Left colon (tissue), 2 donors: ENCODE measurements at regions not wholly inside any gene's neighbourhood (a gene's known extent, or its start where the extent isn't known, plus 50 kb on each side); places are given as distances from the start of the nearest gene placed in this dataset.
"Not testable (repeated sequence)": the region's sequence is repeated elsewhere in the genome, so short reads cannot be mapped to it uniquely, and the experiment has no call there.

Source experiments
- ATAC-seq: fragments of 200-7000 bp; cut with Tn5 transposase; one replicate; pipeline ENCODE4 v1.9.1; 2020; ENCODE audit warnings: mild to moderate bottlenecking, moderate library complexity
- DNase-seq, 2 donors: peaks; one replicate each; pipeline ENCODE4 v3.0.0-alpha.2; 2020
- intact Hi-C, 2 donors: fragments of 100-400 bp; cut with DNase I in 1 of 2; cut with micrococcal nuclease in 1 of 2; formaldehyde crosslinking; loops; one replicate each; pipeline versions ENCODE4 v1.11.2 to v1.14.0; 2022; cut with DNase I, micrococcal nuclease
- donor health status: DM: no; HTN: no; CAD: no.
- donor health status: DM: yes; HTN: yes; CAD: no.

- intact Hi-C loops = no loop called here
- no peak for ATAC-seq
- no peak for DNase-seq
These were observed 89.7 kb upstream of the TOP3B start for GRCh38 chr22:22072169-22072836.

- no peak for ATAC-seq
- intact Hi-C loops = no loop called here
- no peak for DNase-seq
These were observed 88.9 kb upstream of the TOP3B start for GRCh38 chr22:22071455-22071854.

- intact Hi-C loops = no loop called here
- ATAC-seq = no peak
- no peak for DNase-seq
These were observed 87.8 kb upstream of the TOP3B start for GRCh38 chr22:22070371-22070824.

GRCh38 chr22:22069450-22070370 lies 87.1 kb upstream of the TOP3B start:
- DNase-seq (no peak), ATAC-seq (no peak)
- intact Hi-C loops = no loop called here

GRCh38 chr22:22068657-22069056 lies 86.1 kb upstream of the TOP3B start:
- DNase-seq (no peak), ATAC-seq (no peak)
- intact Hi-C loops = no loop called here

- DNase-seq (no peak), ATAC-seq (no peak)
- intact Hi-C loops = no loop called here
These were observed 85.4 kb upstream of the TOP3B start for GRCh38 chr22:22068025-22068424.

- ATAC-seq (no peak), DNase-seq (no peak)
- intact Hi-C loops = no loop called here
These were observed 84.6 kb upstream of the TOP3B start for GRCh38 chr22:22067192-22067591.

GRCh38 chr22:22064580-22064979 lies 82.0 kb upstream of the TOP3B start:
- DNase-seq = no peak
- intact Hi-C loops = no loop called here
- ATAC-seq = no peak

GRCh38 chr22:22062306-22062793 lies 79.8 kb upstream of the TOP3B start:
- ATAC-seq (no peak), DNase-seq (no peak)
- intact Hi-C loops = no loop called here

- no peak for DNase-seq
- intact Hi-C loops = no loop called here
These were observed 78.8 kb upstream of the TOP3B start for GRCh38 chr22:22061085-22062077.

GRCh38 chr22:22060200-22061084 lies 77.9 kb upstream of the TOP3B start:
- DNase-seq = peak in 1 of 2 donors; percentile 64
- intact Hi-C loops = no loop called here
- peak; percentile 46 for ATAC-seq

More at GRCh38 chr22:22061085-22062077, 78.8 kb upstream of the TOP3B start:
- ATAC-seq = peak; percentile 28

GRCh38 chr22:22059291-22060002 lies 76.9 kb upstream of the TOP3B start:
- ATAC-seq = no peak
- intact Hi-C loops = no loop called here
- DNase-seq = no peak

- no peak for ATAC-seq
- intact Hi-C loops = no loop called here
- DNase-seq = no peak
These were observed 76.2 kb upstream of the TOP3B start for GRCh38 chr22:22058633-22059290.

- ATAC-seq = no peak
These were observed 75.2 kb upstream of the TOP3B start for GRCh38 chr22:22057617-22058378.

GRCh38 chr22:22056809-22057594 lies 74.4 kb upstream of the TOP3B start:
- DNase-seq, ATAC-seq, intact Hi-C loops: not testable (repeated sequence)

More at GRCh38 chr22:22057617-22058378, 75.2 kb upstream of the TOP3B start:
- DNase-seq = no peak
- intact Hi-C loops = no loop called here
